ENCODE measurements at regions not wholly inside any gene's neighbourhood (a gene's known extent, or its start where the extent isn't known, plus 50 kb on each side); places are given as distances from the start of the nearest gene placed in this dataset.

GRCh38 chr2:120552079-120552478 lies 183.6 kb upstream of the GLI2 start:
- in situ Hi-C loops (cut with MboI; ENCODE audit: low pct_unique_long_range_greater_than_20kb, low sequenced_read_pairs) = no loop called here
- no peak for DNase-seq

- in situ Hi-C loops (cut with MboI; ENCODE audit: low pct_unique_long_range_greater_than_20kb, low sequenced_read_pairs) = no loop called here
- DNase-seq = peak; percentile 57
Measured at GRCh38 chr2:120552800-120553481, 182.7 kb upstream of the GLI2 start.

GRCh38 chr2:120554625-120555032 lies 181.0 kb upstream of the GLI2 start:
- in situ Hi-C loops (cut with MboI; ENCODE audit: low pct_unique_long_range_greater_than_20kb, low sequenced_read_pairs) = no loop called here
- DNase-seq = no peak

DNA sequence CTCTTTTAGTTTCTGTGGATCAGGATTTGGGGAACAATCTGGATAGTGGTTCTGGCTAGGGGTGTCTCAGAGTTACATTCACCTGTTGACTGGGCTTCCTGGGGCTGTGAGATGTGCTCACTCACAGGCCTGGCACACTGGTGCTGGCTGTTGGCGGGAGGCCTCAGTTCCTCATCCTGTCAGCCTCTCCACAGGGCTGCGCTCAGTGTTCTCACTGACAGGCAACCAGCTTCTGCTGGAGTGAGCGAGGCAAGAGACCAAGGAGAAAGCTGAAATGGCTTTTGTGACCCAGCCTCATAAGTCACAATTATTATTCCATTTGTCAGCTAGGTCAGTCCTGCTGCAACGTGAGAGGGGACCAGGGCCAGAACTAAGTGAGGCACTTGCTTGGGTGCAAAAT lies 180.6 kb upstream of the GLI2 start:
- DNase-seq = no peak
- in situ Hi-C loops (cut with MboI; ENCODE audit: low pct_unique_long_range_greater_than_20kb, low sequenced_read_pairs) = no loop called here

GRCh38 chr2:120556911-120557310 lies 178.8 kb upstream of the GLI2 start:
- no peak for DNase-seq
- in situ Hi-C loops (cut with MboI; ENCODE audit: low pct_unique_long_range_greater_than_20kb, low sequenced_read_pairs) = no loop called here

- in situ Hi-C loops (cut with MboI; ENCODE audit: low pct_unique_long_range_greater_than_20kb, low sequenced_read_pairs) = no loop called here
- DNase-seq = no peak
Measured at GRCh38 chr2:120558847-120559246, 176.8 kb upstream of the GLI2 start.

DNA sequence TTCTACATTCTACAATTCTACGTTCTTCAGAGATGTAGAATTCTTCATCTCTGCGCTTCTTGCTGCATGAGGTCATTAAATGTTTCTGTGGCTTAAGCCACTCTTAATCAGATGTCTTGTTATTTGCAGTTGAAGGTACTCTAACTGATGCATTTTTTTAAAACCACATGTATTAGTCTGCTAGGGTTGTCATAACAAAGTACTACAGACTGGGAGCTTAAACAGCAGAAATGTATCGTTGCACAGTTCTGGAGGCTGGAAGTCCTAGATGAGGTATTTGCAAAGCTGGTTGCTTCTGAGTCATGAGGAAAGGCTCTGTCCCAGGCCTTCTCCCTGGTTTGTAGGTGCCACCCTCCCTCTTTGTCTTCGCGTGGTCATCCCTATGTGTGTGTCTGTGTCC lies 176.3 kb upstream of the GLI2 start:
- in situ Hi-C loops (cut with MboI; ENCODE audit: low pct_unique_long_range_greater_than_20kb, low sequenced_read_pairs) = no loop called here
- DNase-seq = no peak

- in situ Hi-C loops (cut with MboI; ENCODE audit: low pct_unique_long_range_greater_than_20kb, low sequenced_read_pairs) = no loop called here
- no peak for DNase-seq
Measured at GRCh38 chr2:120560330-120560729, 175.3 kb upstream of the GLI2 start.

DNA sequence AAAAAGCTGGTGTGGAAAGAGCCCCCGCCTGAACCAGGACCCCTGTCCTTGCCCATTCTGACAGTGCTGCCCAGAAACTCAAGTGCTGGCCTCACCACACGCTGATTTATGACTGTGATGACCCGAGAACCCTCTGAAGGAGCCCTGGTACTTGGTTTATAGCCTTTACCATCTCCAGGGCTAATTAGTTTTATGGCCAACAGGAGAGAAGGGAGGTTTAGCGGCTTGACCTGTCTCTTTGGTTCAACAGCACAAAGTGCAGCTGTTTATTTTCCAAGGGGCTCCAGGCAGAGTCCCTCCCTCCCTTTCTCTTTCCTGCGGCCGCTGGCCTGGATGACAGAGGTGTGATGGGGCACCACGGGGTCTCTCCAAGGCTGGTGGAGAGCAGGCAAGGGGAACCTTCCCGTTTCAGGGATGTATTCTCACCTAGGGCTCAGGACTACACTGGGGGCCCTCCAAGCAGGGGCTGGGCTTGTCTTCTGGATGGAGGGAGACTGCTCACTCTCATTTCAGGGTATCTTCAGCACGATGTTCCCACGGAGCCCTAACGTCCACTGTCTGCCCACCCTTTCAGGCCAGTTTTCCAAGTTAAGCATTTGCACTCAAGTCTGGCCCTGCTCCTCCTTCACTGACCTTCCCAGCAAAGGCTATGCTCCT lies 174.2 kb upstream of the GLI2 start:
- no peak for DNase-seq
- in situ Hi-C loops (cut with MboI; ENCODE audit: low pct_unique_long_range_greater_than_20kb, low sequenced_read_pairs) = no loop called here

DNA sequence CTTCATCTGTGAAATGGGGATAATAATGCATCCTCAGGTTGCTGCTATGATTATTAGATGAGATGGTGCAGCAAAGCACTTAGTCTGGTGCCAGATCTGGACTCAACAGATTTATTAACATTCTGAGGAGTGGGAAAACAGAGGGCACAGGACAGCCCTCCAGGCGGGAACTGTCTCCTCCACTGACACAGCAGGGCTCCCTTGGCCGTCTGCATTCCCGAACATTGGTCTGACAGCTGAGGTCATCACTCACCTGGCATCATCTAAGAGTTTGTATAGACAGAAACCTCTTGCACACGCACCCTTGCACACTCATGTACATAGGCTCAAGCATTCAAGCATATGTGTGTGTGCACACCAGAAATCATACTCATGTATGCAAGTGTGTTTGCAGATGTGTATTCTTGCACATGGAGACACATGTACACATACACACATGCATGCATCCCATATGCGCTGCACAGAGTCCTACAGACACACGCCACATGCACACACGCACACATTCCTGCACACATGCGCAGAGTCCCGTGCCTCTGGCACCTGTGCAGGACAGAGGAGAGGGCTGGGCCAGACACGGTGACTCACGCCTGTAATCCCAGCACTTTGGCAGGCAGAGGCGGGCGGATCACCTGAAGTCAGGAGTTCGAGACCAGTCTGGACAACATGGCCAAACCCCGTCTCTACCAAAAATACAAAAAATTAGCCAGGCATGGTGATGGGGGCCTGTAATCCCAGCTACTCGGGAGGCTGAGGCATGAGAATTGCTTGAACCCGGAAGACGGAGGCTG lies 173.3 kb upstream of the GLI2 start:
- DNase-seq = no peak
- in situ Hi-C loops (cut with MboI; ENCODE audit: low pct_unique_long_range_greater_than_20kb, low sequenced_read_pairs) = no loop called here

GRCh38 chr2:120563616-120564015 lies 172.1 kb upstream of the GLI2 start:
- in situ Hi-C loops (cut with MboI; ENCODE audit: low pct_unique_long_range_greater_than_20kb, low sequenced_read_pairs) = no loop called here
- no peak for DNase-seq

GRCh38 chr2:120564213-120565094 lies 171.2 kb upstream of the GLI2 start:
- no peak for DNase-seq
- in situ Hi-C loops (cut with MboI; ENCODE audit: low pct_unique_long_range_greater_than_20kb, low sequenced_read_pairs) = no loop called here

GRCh38 chr2:120565095-120565460 lies 170.6 kb upstream of the GLI2 start:
- no peak for DNase-seq
- in situ Hi-C loops (cut with MboI; ENCODE audit: low pct_unique_long_range_greater_than_20kb, low sequenced_read_pairs) = no loop called here

DNA sequence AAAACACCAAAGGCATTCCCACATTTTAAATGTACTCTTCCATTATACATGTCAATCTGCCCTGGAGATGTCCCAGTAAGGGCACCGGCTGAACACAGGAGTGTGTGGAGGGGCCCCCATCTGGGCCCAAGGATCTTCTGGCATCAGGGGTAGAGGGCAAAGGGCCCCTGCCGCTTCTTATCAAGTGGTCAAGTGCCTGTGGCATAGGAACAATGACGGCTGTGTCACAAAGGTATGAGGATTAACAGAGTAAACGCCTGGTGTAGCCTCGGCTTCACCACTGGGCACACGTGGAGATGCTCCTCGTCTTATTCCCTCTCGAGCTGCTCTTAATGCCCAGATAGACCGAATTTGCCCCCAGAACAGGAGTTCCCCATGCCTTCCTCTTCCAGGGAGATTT lies 169.7 kb upstream of the GLI2 start:
- no peak for DNase-seq
- in situ Hi-C loops (cut with MboI; ENCODE audit: low pct_unique_long_range_greater_than_20kb, low sequenced_read_pairs) = no loop called here

DNA sequence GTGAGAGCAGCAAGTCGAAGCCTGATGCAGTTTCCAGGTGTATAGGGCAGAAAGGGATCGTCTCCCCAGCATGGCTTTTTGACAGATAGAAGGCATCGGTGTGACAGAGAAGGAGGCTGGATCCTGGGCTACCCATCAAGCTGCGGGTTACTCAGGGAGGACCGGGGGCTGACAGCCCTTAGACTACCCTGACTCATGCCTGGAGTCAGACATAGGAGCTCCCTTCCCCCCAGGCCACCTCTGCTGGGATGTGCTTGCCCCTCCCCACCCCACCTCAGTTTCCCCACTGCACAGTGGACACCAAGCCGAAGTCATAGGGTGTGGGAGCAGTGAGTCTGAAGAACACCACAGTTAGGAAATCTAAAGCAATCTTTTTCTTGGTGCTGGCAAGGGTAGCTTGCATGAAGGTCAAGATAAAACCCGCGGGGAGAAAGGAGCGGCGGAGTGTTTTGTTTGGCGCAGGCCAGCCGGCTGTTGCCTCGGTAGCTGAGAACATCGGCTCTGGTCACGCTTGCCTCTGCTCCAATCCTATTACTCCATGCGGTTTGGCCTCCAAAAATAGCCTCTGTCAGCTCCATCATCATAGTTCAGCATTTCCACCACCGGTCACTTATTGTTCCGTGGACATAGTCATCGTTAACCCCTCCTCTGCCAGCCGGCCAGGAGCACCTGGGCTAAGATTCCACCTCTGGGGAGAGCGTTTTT lies 169.2 kb upstream of the GLI2 start:
- in situ Hi-C loops (cut with MboI; ENCODE audit: low pct_unique_long_range_greater_than_20kb, low sequenced_read_pairs) = no loop called here
- DNase-seq = no peak

DNA sequence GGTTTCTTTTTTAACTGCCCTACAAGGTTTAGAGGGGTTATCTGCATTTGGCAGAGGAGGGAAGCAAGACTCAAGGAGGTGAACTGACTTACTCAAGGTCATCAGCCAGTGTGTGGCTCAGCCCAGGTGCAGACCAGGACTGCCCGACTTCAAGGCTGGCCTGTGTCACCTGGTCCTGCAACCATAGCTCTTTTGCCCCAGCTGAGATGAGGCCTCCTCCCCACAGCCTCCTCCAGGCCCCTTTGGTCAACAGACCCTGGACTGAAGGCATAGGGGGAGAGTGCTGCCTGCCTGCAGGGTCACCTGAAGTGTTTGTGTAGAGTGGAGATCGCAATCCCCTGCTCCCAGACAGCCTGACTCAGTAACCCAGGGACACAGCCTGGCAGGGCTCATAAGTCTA lies 168.5 kb upstream of the GLI2 start:
- DNase-seq = no peak
- in situ Hi-C loops (cut with MboI; ENCODE audit: low pct_unique_long_range_greater_than_20kb, low sequenced_read_pairs) = no loop called here

GRCh38 chr2:120568089-120568974 lies 167.3 kb upstream of the GLI2 start:
- in situ Hi-C loops (cut with MboI; ENCODE audit: low pct_unique_long_range_greater_than_20kb, low sequenced_read_pairs) = no loop called here
- no peak for DNase-seq

DNA sequence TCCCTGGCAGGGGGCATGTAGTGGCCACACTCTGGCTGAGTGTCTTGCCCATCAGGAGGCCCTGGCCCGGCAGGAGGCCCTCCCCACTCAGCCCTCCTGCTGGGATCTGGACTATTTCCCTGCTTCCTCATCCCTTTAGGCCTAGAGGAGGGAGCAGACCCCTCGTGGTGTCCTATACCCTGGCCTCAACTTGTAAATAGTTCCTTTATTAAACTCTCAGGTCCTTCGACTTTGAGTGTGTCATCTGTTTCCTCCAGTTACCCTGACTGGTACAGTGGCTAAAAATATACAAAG lies 166.7 kb upstream of the GLI2 start:
- DNase-seq = no peak
- in situ Hi-C loops (cut with MboI; ENCODE audit: low pct_unique_long_range_greater_than_20kb, low sequenced_read_pairs) = no loop called here
